GM12891 (cell line): ENCODE measurements at regions not wholly inside any gene's neighbourhood (a gene's known extent, or its start where the extent isn't known, plus 50 kb on each side); places are given as distances from the start of the nearest gene placed in this dataset.

ENCODE experiments used
- POLR2A ChIP-seq: IDR thresholded peaks from 2 replicates; pipeline ENCODE4 v1.6.1; 2011; ENCODE audit warnings: low read depth, low read length, control low read depth
- POLR2AphosphoS5 ChIP-seq: IDR thresholded peaks from 2 replicates; pipeline ENCODE4 v1.6.1; 2011; ENCODE audit warnings: low read depth, low read length, control low read depth

DNA sequence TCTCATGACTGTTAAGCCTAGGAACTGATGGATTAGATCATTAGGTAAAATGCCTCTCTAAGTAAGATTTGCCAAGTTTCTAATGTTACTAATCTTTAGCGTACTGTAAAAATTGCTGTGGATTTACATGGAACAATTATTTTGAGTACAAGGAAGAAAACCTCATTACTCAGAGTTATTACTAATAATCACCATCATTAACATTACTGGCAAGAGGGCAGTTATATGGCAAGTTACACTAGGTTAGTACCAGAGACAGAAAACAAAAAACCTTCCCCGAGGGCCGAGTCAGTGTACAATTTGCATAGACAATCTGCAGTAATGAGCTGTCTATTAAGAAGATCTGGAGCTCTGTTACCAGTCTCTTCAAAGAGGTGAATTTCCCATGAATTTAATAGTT is 775.6 kb downstream of the GATA3 start:
- TF ChIP-seq POLR2A (no peak), POLR2AphosphoS5 (no peak)
